ENCODE measurements at regions not wholly inside any gene's neighbourhood (a gene's known extent, or its start where the extent isn't known, plus 50 kb on each side); places are given as distances from the start of the nearest gene placed in this dataset.
"Not testable (repeated sequence)": the region's sequence is repeated elsewhere in the genome, so short reads cannot be mapped to it uniquely, and the experiment has no call there.

- TF ChIP-seq CTCF, EP300, POLR2A (IDR thresholded peaks at IDR 0.05): not testable (repeated sequence)
Measured at GRCh38 chr15:21111172-21111571, 245.1 kb upstream of the POTEB2 start.

Measured in ovary (tissue), 3 donors.